ENCODE measurements at regions not wholly inside any gene's neighbourhood (a gene's known extent, or its start where the extent isn't known, plus 50 kb on each side); places are given as distances from the start of the nearest gene placed in this dataset.
"Not testable (repeated sequence)": the region's sequence is repeated elsewhere in the genome, so short reads cannot be mapped to it uniquely, and the experiment has no call there.

DNA sequence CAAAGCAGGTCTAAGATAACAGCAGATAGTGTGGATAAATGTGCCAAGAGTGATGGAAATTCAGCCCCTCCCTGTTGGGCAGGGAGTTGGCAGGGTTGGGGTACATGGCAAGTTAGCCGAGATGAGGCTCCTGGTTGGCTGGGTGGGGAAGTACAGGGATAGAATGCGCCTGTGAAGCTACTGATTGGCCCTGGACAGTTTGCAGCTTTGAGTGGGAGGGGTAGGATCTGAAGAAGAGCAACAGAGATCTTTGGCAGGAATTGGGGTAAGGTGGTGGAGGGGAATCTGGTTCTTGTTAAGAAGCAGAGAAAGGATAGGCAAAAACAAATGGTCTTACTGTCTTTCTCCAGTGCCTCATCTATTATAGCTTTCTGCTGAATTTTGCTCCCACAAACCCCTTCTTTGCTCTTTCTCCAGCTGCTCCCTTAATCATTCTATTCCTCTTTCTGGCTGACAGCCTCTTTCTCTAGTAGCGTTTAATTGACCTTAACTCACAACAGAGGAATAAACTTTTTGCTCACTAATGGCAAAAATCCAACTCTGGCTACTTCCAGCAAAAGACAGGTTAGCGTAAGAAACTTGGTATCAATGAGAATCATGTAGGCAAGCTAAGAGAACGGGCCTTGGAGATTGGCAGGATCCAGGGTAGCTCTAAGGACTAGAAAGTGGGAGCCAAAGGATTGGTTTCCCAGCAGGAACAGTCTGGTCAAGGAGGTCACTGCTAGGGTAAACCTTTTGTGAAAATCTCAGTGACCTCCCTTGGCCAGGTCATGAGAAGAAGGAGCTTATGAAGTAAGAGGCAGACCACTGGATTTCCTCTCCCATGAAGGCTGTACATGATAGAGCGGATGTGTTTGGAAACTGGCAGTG is 86.3 kb upstream of the CARMIL1 start:
- no peak for DNase-seq

DNA sequence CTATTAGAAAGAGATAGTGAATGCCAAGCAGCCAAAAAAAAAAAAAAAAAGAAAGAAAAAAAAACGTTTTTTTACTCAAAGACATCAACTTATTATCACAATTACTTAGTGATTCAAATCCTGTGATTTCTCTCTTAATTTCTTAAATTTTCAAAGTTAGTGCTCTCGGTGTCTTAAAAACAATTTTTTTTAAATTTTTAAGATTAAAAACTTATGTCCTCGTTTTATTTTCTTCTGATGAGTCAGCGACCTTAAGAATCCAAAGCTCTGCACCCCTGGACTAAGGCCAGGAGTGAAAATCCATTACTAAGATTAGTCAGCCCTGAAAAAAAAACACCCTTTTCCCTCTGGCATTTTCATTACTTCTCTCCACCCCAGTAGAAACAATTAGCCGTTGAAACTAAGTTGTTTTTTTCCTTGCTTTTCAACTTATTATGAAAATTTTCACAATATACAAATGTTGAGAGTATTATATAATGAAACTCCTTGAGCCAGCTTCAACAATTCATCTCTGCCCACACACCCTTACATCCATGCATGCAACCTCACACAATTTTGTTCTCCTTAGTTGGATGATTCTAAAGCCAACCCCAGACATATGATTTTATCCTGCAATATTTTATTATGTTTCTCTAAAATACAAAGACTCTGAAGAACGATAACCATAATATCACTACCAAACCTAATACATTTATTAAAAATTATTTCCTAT is 85.6 kb upstream of the CARMIL1 start:
- no peak for DNase-seq

DNA sequence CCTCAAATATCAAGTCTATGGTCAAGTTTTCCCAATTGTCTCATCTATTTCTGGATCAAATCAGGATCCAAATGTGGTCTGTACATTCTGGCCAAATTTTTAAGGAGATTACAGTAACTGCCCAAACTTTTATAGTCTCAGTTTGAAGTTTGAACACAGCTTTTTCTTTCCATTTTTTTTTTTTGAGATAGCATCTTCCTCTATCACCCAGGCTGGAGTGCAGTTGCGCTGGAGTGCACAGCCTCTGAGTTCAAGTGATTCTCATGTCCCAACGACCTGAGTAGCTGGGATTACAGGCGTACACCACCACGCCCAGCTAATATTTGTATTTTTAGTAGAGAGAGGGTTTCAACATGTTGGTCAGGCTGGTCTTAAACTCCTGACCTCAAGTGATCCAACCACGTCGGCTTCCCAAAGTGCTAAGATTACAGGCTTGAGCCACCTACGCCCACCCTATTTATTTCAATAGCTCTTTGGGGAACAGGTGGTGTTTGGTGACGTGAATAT is 84.9 kb upstream of the CARMIL1 start:
- DNase-seq, result no peak

GRCh38 chr6:25196464-25196863 is 82.7 kb upstream of the CARMIL1 start:
- DNase-seq, result no peak

DNA sequence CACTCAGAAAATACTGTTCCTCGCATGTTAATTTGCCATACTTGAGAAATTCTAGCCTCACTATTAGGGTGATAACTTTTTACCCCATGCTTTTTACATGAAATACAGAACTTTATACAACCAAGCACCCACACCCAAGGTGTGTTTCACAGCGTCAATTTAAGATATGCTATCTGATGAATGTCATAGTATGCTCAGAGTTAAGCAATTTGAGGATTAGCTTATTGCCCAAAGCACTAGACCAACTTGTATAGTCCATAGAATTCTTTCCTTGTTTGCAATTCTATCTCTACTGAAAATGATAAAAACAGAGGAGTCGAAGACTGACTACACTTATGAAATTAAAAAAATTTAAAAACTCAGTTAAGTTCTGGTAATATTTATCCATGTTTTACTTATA is 82.1 kb upstream of the CARMIL1 start:
- DNase-seq, result no peak

DNA sequence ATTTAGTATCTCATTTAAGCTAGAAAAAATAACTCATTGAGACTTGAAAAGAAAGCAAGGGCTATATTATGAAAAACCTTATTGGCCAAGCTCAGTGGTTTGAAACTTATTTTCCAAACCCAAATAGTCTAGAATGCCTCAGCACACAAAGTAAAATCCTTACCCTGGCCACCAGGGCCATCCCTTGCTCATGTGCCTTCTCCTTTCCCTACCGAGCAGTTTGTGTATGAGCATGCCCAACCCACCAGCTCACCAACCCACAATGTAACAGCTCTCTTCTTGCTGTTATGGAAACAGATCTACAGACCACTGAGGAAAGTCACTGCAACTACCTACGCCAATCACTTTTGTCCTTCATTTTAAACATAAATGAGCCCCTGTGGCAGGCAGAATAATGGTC is 79.6 kb upstream of the CARMIL1 start:
- DNase-seq, result no peak

GRCh38 chr6:25202504-25202903 is 76.7 kb upstream of the CARMIL1 start:
- DNase-seq, result no peak

DNA sequence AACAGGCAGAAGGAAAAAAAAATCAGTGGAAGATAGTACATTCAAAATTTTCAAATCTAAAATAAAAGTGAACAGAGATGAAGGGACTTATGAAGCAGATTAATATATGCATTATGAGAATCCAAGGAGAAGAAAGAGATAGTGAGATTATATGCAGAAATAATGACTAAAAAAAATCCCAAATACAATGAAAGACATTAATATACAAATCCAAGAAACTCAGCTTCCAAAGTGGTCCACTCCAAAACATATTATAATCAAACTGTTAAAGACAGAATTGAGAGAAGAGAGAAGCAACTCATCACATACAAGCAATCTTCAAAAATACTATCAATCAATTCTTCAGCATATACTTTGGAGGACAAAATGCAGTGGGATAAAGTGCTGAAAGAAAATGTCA is 73.5 kb upstream of the CARMIL1 start:
- DNase-seq, result no peak

- DNase-seq, result not testable (repeated sequence)
Measured at GRCh38 chr6:25207453-25208155, 71.6 kb upstream of the CARMIL1 start.

- DNase-seq, result no peak
Measured at GRCh38 chr6:25215881-25216280, 63.3 kb upstream of the CARMIL1 start.

DNA sequence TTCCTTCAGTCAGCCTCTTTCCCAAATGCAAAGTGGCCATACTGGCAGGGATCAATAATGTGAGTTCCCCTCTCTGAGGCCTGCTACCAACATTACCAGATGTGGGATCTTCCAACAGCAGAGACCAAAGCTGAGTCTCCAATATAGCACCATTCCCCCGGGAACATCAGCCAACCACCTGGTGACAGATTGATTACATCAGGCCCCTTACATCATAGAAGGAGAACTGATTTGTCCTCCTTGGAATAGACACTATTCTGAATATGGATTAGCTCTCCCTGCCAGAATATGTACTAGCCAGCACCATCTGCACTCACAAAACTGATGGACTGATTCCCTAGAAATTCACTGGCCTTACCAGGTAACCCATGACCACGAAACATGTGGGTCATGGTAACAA is 61.9 kb upstream of the CARMIL1 start:
- no peak for DNase-seq

GRCh38 chr6:25217829-25218228 is 61.3 kb upstream of the CARMIL1 start:
- DNase-seq, result no peak

- DNase-seq, result no peak
Measured at GRCh38 chr6:25218346-25218745, 60.8 kb upstream of the CARMIL1 start.

DNA sequence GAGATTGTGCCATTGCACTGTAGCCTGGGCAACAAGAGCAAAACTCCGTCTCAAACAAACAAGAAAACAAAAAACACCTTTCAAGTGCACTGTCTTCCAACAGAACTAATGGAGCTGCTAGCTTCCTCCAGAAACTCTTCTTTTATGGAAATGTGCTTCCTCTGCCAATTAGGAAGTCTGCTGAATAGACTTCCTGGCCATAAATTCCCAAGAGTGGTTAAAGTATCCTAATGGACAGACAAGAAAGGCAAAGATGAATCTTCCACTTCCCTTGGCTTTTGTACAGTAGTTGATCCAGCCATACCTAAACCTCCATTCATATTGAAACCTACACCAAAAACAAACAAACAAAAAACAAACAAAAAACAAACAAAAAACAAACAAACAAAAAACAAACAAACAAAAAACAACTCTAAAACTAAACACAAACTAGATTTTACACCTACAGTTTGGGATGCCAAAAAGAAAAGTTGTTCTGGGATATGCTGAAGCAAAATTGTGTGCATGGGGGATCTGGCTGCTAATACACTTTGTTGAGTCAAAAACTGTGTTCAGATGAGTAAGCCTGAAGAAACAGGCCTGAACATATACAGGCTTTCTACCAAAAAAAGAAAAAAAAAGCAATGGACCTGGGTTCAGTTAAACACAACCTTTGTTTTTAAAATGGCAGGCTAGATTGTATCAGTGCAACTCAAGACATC is 59.8 kb upstream of the CARMIL1 start:
- no peak for DNase-seq

- DNase-seq, result no peak
Measured at GRCh38 chr6:25219917-25220278, 59.3 kb upstream of the CARMIL1 start.

DNA sequence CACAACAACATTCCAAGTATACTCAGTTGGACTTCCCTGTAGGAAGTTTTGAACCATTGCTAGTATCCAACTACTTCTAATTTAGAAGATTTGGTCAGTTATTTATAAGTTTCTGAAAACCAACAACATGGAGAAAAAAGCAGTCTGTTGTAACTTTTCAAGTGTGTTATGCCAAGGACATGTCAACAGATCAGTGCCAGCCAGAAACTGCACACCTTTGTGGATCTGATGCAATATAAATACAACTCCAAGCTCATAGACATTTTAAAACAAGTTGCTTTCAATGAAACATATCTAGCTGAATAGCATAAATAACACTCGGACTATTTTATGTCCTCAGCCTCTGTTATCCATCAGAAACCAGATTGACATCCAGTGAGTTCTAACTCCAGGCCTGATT is 58.3 kb upstream of the CARMIL1 start:
- DNase-seq, result no peak

- no peak for DNase-seq
Measured at GRCh38 chr6:25222006-25222678, 57.0 kb upstream of the CARMIL1 start.

DNA sequence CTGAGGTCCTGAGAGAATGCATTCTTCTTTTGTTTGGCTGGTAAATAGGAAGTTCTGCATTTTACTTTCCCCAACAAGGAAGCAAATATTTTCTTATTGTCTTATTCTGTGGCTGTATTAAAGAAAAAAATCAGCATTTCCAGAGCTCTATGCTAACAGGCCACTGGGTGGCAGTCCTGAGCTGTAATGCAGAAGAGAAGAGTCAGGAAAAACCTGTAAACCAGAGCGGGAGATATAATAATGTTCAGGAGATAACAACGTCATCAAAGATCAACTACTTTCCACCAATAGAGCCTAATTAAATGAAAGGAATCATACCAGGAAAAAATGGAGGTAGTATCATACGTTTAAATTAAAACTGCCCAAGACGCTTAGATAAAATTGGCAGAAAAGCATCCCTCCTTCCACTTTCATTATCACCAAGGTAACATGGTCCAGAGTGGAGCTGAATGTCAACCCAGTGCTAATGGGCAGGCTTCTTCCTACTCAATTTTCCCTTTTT is 55.6 kb upstream of the CARMIL1 start:
- DNase-seq, result peak; percentile 56

DNA sequence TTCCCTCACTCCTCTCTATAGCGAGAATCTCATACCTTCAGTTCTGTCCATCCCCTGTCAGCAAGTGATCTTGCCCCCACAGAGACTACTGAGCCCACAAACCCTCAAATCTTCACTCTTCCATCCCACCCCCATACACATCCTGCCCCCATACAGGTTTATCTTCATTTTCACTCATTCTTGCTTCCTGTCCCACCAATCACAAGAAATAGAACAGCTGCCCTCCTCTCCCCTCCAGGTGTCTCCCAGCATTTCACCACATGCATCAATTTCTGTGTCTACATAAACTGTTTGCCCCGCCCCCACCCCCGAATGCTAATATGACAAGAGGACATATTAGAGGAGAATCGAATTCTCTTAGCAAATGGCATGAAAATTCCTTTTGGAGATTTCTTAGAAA is 54.9 kb upstream of the CARMIL1 start:
- DNase-seq, result no peak

GRCh38 chr6:25227854-25228253 is 51.3 kb upstream of the CARMIL1 start:
- no peak for DNase-seq

All from activated gamma-delta T cell treated with Interleukin-2 at 50 U/mL for 16 hours (primary cell).